Stimulated activated CD8-positive, alpha-beta memory T cell treated with anti-CD3 and anti-CD28 coated beads, Interleukin-4, amount 100 ng/mL, for 48 hours (primary cell): ENCODE measurements at regions not wholly inside any gene's neighbourhood (a gene's known extent, or its start where the extent isn't known, plus 50 kb on each side); places are given as distances from the start of the nearest gene placed in this dataset.
"Not testable (repeated sequence)": the region's sequence is repeated elsewhere in the genome, so short reads cannot be mapped to it uniquely, and the experiment has no call there.

Source experiments
- DNase-seq: peaks from one replicate; pipeline ENCODE4 v3.0.0-alpha.2; 2020

DNA sequence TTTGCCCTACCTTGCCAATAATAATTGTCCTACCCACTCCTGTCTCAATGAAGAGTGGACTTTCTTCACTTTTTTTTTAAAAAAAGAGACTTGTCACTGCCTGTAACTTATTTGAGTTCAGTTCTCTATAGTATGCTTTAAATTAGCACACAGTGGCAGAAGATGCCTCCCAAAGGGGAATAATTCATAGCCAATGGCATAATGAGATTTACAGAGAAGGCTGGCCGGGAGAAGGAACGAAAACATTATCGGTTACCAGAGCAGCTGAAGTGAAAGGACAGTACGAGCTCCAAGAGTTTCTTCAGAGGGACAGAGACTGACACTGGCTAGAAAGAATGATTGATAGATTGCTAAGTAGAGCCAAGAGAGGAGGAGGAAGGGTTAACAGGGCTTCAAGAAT, 356.3 kb downstream of the EMP1 start:
- DNase-seq = no peak

DNA sequence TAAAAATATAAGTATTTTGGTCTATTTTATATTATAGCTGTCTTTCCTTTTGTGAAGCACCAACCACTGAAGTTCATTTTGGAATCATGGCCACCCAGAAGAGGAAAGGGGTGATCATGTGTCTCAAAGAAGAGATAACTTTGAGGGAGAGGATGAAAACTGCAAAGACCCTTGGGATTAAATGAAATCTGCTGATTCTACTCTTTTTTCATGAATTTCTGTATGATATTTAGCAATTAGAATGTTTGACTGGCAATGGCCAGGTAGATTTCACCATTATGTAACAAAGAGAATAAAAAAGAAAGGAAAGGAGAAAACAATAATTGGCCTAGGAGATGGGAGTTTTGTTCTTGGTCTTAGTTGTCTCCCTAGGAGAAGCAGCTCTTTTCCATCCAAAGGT, 350.8 kb downstream of the EMP1 start:
- DNase-seq = no peak

DNA sequence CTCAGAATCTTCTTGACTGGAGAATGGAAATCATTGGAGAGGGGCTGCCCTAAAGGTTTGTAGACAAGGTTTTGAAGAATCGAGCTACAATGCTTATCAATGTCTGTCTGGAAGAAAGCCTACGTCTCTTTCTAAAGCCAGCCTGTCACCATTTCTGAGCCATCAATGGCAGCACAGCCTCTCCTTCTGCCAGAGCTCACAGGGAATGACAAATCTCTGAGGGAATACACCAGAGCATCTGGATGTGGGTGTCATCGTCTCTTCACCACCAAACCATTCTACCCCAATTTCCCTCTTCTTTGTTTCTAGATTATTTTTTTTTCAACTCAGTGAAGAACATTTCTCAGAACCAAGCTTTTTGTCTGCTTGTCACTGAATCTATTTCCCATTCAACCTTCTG, 349.7 kb downstream of the EMP1 start:
- no peak for DNase-seq

DNA sequence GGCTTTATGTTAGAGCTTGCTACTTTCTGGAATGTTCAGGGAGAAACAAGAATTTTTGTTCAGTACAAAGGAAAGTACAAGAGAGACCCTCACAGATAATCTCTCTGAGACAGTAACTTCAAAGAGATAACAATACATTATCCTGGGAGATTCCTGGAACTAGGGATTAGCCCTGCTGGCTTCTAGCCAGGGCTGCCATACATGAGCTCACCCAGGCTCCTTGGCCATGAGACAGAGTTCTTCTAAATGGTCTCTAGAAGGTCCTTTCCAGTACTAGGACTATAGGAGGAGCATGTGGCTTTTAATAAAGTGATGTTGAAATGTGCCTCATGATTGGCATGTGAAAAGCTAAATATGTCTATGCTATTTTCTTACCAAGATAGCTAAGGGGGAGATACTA, 342.5 kb downstream of the EMP1 start:
- DNase-seq = no peak

DNA sequence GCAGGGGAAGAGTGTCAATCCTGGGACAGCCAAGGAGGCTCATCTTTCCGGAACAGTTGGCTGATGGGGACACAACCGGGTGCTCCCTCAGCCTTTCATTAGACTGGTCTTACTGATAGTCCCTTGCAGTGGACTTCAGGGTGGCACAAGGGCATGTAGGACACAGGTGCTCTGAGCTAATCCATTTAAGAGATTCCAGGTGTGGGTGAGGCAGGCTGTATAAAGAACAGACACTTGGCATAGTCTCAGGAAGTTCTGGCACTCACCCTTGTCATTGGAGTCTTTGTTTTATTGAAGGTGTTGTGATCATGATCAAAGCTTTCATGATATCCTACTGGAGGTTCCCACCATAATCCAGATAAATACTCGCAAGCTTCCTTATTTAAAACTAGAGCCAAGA, 341.6 kb downstream of the EMP1 start:
- DNase-seq = no peak

DNA sequence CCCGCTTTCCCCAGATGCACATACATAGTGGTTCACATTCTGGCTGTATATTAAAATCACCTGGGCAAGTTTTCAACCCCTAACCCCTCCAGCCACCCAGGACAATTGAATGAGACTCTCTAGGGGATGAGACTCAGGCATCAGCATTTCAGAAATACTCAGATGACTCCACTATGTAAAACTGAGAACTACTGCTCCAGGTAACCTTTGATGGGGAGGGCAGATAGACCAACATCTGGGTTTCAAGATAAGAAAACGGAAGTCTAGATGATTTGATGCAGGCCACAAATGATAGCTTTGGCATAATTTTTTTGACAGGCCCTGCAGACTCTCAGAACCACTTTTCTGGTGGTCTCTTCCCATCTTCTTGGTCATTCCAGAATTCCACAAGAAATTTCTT, 341.1 kb downstream of the EMP1 start:
- no peak for DNase-seq

DNA sequence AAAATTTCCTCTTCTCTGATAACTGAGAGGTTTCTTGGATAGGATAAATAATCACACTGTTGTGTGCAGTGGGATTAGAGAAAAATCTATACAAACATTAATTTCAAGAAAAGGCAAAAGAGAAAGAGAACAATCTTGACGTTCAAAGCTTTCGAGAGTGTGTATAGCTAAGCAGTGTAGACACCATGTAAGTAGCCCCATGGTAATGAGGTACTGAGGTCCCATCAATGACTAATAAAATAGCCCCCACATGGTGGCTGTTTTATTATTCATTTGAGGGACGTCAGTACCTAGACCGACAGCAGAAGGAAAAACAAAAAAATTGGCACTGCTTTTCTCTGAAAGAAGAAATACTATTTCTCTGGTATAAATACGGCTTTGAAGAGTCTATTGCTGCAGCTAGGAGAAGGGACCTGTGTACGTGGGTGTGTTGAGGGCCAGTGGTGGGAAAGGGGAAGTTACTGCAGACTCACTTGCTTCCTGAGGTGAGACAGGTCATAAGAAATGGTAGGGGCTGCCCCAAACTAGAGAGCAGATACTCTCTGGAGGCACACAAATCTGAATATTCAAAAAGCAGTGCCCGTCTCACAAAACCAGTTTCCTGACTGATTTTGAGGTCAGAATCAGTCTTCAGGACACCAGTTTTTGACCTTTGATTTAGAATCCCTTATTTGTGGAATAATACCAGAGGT, 339.8 kb downstream of the EMP1 start:
- no peak for DNase-seq

DNA sequence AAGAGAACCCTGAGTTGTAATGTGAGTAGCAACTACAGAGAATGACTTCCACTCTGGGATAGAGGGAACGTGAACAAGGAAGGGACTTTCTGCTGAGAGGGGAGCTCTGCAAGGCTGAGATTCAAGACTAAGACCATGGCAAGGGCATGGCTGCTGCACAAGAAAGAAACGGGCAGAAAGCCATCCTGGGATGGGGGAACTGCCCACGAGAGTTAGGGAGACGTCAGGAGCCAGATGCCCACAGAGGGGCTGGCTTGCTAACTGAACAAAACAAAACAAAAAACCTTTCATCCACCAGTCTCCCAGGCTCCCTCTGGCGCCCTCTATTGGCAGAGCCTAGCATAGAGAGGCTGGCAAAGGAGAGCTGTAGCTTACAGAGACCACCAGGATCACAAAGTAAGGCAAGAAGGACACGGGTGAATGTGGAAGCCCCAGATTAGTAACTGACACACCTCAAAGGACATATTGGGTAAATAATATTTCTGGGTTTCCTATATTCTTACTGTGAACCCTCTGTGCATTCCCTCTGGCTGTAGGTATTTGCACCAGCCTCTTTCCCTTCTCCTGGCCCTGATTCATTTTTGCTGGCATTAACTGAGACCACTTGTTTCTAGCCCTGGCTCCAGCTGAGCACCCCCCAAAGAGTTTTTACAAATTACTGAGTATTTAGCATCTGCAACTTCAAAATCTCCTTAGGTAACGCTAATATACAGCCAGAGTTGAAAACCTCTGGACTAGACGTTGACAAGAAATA, 338.3 kb downstream of the EMP1 start:
- DNase-seq = peak; percentile 84

DNA sequence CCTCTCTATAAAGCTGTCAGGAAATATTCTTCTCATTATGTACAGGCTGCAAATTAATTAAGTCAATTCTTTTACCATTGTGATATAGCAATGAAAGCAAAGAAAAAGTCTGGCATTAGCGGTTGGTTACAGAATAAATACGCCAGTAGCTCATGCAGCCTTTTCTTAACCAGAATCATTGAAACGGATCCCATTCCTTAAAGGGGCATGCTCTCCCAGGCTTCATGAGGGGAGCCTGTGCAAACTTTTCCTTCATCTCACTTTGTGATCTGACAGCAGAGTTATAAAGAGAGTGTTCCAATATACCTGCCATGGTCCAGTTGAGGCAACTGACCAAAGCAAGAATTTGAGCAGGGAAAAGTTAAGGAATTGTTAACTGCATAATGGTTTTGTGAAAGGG, 337.7 kb downstream of the EMP1 start:
- DNase-seq = no peak

DNA sequence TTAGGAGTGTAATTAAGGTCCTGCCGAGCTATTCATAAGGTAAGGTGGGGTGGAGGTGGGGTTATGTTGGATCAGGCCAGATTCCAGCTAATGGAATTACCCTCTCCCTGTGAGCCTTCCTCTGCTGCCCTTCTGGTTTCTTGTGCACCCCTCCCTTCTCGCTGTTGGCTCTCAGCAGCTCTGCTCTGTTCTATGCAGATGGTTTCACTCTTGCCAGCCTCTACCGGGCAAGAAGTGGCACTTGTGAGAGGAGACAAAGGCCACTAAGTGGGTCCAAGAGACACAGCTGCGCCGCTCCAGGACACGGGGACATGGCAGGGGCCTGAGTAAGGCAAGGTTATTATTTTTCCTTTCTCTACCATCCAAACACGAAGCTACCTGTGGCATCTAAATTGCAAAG, 334.4 kb downstream of the EMP1 start:
- no peak for DNase-seq

DNA sequence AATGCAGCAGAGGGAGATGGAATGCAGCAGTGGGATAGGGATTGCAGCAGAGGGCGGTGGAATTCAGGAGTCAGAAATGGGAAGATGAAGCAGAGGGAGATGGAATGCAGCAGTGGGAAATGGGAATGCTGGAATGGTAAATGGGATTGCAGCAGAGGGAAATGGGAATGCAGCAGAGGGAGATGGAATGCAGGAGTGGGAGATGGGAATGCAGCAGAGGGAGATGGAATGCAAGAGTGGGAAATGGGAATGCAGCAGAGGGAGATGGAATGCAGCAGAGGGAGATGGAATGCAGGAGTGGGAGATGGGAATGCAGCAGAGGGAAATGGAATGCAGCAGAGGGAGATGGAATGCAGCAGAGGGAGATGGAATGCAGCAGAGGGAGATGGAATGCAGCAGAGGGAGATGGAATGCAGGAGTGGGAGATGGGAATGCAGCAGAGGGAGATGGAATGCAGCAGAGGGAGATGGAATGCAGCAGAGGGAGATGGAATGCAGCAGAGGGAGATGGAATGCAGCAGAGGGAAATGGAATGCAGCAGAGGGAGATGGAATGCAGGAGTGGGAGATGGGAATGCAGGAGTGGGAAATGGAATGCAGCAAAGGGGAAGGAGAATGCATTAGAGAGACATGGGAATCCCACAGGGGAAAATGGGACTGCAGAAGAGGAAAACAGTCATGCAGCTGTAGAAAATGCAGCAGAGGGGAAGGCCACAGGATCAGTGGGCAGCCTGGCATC, 329.8 kb downstream of the EMP1 start:
- DNase-seq = not testable (repeated sequence)

DNA sequence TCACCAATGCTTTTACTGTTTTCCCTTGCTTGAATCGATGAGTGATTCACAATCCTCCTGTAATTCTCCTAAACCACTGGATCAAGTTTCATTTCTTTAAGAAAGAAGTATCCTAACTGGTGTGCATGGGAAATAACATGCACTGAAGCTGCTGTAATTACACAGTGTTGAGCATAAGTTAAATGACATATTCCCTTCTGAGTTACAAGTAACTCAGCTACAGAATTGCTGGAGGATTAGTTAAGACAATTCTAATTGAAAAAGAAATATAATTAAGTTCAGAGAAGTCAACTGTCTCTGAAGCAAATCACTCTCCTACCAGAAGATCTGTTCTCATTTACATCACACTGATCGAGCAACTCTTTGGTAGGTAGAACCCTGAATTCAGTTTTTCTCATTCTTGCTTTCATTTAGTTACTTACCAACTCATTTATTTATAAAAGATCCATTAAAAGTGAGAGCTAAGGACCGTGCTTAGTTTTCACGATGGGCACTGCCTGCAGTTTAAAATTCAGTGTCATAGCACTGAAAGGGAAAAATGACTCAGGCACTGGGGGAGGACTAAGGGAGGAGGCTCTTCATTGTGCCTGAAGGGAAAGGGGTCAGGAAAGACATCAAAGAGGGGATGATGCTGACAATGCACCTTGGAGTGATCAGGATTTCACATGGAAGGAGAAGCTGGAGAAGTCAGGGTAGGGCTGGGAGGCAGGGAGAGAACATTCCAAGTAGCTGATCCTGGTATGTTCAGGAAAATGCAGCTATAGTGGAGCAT, 327.2 kb downstream of the EMP1 start:
- DNase-seq = no peak

DNA sequence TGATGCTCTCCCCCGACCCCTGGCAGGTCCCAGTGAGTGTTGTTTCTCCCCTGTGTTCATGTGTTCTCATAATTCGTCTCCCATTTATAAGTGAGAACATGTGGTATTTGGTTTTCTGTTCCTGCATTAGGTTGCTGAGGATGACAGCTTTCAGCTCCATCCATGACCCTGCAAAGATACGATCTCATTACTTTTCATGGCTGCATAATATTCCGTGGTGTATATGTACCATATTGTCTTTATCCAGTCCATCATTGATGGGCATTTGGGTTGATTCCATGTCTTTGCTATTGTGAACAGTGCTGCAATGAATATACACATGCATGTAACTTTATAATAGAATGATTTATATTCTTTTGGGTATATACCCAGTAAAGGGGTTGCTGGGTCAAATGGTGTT, 321.5 kb downstream of the EMP1 start:
- not testable (repeated sequence) for DNase-seq

DNA sequence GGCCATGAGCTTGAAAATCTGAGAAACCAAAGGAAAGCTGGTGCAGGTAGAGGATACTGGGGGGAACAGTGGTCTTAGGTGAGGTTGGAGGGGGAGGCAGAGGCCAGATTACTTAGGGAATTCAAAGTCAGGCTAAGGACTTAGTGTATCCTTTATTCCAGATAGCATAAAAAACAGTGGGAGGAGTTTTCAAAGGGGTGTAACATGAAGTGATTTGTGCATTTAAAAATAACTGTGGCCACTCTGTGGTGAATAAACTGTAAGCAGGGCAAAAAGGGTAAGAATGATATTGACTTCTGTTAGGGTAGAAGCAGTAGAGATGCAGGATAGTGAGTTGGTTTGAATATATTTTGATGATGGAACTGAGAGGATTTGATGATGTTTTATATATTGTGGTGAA, 313.2 kb downstream of the EMP1 start:
- no peak for DNase-seq

DNA sequence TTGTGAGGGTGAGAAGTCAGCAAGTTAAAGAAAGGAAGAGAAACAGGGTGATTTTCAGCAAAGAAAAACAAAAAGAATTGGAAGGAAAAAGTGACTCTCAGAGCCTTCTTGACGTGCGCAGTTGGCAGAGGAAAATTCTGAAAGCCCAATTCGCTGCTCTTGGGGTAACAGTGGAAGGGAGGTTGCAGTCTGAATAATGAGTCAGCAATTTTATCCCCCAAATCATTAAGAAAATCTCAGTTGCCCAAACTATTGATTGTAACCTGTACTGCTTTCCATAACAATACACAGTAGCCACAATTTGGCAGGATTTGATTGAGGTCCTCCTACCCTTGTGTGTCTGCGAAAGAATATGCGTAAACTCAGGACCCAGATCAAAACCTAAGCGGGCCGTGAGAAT, 309.1 kb downstream of the EMP1 start:
- no peak for DNase-seq

DNA sequence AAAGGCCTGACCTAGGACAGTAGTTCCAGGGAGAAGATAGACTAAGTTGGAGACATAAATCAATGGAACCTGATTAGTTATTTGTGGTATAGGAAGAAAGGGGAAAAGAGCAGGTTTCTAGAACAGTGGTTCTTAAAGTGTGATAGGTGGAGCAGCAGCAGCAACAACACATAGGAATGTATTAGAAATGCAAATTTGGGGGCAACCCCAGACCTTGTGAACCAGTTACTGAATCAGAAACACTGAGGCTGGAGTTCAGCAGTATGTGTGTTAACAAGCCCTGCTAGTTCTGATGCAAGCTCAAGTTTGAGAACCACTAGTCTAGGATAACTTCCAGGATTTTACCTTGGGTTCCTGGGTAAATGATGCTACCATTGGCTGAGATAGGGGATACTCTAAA, 308.7 kb downstream of the EMP1 start:
- DNase-seq = no peak

DNA sequence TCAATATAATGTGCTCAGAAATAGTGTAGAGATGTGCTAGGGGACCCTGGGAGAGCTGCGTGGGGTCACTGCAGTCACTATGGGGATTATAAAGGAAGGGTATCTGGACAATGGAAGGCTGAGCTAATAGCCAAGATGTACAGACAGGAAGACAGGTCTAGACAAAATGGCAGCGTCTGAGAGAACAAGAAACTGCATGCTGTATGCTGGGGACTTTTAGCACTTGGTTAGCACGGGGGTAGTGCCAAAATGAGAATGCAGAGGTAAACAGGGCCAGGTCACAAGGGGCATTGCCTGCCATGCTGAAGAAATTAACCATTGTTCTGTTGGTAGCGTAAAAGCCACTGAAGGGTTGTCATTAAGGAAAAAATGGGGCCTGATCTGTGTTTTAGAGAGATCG, 308.2 kb downstream of the EMP1 start:
- no peak for DNase-seq

DNA sequence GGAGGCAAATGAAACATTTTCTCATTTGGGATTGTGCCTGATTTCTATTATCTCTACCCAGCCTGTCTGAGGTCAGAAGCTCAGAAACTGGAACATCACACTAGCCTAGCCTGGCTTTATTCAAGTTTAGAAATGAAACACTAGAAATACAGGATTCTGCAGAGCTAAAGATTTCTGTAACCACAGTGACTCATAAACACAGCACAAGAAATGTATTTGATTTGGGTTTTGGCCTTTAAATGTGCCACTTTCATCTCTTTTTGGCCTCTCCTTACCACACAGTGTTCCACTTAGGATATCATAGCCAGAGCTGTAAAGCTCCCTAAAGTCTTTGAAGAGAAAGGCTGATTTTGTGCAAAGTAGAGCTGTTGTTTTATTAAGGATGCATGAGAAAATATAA, 307.5 kb downstream of the EMP1 start:
- DNase-seq = no peak

DNA sequence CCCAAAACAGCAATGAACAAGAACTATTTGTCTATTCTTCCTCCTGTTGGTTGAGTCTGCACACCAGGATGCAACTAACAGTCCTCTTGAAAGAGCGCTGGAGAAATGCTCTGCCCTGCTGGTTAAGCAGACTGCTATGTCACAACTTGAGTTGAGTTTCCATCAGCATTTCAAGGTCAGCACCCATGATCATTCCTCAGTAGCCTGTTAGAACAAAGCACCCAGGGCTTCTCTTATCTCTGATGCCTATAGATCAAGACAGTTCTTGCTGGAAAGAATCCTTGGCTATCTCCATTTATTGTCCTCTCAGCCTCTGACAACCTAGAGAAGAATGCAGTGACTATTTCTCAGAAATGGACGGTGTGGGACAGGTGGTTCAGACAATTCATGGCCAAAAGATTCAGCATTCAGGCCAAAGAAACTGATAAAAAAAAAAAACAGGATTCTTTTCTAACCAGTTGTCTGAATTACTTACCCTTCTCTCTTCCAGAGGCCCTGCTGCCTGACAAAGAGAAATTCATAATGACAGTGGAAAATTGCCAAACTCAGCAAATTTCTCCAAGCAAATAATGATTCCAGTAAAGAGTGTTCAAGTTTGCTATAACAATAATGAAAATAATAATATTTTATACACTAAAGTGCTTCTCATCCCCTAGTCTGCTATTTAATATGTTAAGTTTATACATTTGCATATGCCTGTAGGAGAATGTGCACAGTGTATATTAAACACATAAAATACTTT, 306.7 kb downstream of the EMP1 start:
- DNase-seq = no peak

DNA sequence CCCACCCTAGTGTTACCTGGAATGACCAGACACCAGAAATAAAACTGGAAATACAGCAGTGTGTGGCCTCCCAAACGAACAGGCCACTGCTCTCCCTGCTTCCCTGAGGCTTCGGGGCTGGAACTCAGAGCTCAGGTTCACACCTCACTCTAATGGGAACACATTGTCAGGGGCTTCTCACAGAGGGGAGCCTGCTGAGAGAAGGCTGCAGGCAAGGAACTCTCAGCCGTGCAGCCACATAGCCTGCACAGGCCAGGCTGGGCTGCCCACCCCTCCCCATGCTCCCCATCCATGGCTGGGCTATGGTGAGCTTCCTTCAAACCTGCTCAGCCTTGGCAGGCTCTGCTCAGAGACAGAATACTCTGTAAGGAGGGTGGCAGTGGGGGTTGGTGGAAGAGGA, 302.5 kb downstream of the EMP1 start:
- no peak for DNase-seq

DNA sequence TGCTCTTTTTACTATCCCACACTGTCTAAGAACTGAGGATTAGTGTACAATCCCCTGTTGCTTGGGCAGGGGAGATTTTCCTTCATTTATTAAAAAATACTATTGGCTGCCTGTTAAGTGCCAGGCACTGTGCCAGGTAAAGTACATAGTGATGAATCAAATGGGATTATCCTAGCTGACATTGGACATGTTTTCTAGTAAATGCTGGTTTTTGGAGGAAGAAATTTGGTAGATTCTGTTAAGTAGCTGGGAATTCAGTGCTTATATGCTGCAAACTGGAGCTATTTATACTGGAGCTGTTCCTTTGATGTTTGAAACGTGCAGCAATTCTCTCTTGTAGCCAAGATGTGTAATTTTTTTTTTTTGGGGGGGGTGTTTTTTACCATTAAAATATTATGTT, 299.6 kb downstream of the EMP1 start:
- no peak for DNase-seq

DNA sequence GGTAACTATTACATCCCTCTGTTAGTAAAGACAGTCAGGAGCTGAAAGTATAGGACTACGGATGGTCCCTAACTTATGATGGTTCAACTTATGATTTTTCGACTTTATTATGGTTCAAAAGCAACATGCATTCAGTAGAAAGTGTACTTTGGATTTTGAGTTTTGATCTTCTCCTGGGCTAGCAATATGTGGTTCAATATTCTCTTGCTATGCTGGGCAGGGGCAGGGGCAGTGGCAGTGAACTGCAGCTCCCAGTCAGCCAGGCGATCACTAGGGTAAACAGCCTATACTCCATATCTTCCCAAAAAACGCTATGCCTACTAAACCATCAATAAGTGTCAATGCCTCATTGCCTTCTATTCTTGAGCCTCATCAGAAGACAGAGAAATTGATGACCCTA, 292.7 kb downstream of the EMP1 start:
- DNase-seq = no peak

DNA sequence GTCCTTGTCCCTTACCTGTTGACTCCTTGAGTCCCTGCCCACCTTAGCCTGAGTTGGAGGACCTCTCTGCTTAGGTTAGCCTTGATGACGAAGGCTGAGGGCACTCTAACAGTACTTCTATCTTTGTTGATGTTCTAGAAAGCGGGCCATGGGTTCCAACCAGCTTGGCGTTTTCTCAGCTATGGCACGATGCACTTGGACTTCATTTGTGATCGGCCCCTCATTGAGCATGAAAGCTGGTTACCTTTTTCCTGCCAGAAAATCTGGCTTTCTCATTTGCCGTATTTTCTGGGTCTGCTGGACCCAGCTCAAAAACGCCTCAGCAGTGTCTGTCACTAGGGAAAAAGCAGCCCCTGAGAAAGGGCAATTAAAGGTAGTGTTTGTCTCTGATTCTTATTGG, 290.8 kb downstream of the EMP1 start:
- DNase-seq = no peak
